OCI-LY3 (cell line): ENCODE measurements at regions not wholly inside any gene's neighbourhood (a gene's known extent, or its start where the extent isn't known, plus 50 kb on each side); places are given as distances from the start of the nearest gene placed in this dataset.

Experiments
- EZH2phosphoT487 ChIP-seq: fragments of 200-600 bp; shearing (Covaris generic); IDR thresholded peaks from 2 replicates; pipeline ENCODE4 v1.6.1; 2018; ENCODE audit warnings: antibody characterized with exemption, mixed run types, low read depth
- TF ChIP-seq, protein P1 (sequence below): fragments of 200-600, 300-600 bp; sonication (generic); IDR thresholded peaks from 2 replicates; pipeline ENCODE4 v1.5.1; 2014; ENCODE audit warnings: antibody characterized with exemption, low read length, low read depth

DNA sequence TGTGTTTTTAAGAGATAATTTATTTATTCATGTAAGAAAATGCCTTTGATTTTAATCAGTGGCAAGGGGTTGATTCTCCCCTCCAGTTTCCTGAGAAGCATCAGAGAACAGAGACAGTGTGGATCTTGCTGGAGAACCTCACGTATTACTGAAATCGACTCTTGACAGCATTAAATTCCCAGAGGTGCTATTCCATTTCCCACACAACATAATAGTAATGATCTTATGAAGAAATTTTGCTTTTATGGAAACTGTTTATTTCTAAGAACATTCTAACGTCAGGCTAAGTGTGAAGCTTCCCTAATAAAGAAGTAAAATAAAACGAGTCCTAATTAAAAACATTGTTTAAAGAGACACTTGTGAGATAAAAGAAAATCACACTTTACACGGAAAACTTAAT, 293.1 kb upstream of the NRP1 start:
- TF ChIP-seq, protein P1, sequence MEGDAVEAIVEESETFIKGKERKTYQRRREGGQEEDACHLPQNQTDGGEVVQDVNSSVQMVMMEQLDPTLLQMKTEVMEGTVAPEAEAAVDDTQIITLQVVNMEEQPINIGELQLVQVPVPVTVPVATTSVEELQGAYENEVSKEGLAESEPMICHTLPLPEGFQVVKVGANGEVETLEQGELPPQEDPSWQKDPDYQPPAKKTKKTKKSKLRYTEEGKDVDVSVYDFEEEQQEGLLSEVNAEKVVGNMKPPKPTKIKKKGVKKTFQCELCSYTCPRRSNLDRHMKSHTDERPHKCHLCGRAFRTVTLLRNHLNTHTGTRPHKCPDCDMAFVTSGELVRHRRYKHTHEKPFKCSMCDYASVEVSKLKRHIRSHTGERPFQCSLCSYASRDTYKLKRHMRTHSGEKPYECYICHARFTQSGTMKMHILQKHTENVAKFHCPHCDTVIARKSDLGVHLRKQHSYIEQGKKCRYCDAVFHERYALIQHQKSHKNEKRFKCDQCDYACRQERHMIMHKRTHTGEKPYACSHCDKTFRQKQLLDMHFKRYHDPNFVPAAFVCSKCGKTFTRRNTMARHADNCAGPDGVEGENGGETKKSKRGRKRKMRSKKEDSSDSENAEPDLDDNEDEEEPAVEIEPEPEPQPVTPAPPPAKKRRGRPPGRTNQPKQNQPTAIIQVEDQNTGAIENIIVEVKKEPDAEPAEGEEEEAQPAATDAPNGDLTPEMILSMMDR: no peak
- no peak for TF ChIP-seq EZH2phosphoT487
